ENCODE measurements at regions not wholly inside any gene's neighbourhood (a gene's known extent, or its start where the extent isn't known, plus 50 kb on each side); places are given as distances from the start of the nearest gene placed in this dataset.

DNA sequence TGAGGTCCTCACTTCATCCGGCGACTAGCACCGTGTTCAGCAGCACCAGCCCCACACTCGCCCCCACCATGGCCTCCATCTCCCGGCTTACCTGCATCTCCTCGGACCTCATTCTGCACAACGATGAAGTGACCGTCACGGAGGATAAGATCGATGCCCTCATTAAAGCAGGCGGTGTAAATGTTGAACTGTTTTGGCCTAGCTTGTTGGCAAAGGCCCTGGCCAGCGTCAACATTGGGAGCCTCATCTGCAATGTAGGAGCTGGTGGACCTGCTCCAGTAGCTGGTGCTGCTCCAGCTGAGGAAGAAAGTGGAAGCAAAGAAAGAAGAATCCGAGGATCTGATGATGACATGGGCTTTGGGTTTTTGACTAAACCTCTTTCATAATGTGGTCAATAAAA lies 70.5 kb upstream of the MYCN start:
- no peak for ATAC-seq
- TF ChIP-seq PPARA (CRISPR knock-in tag; IDR thresholded peaks at IDR 0.05; ENCODE audit: borderline replicate concordance) = no peak
- no peak for TF ChIP-seq POU6F1 (CRISPR knock-in tag; IDR thresholded peaks at IDR 0.05; ENCODE audit: borderline replicate concordance, low read depth)
- no peak for TF ChIP-seq ARNTL (CRISPR knock-in tag; IDR thresholded peaks at IDR 0.05; ENCODE audit: borderline replicate concordance, low read depth)
- TF ChIP-seq GLIS3 (CRISPR knock-in tag; IDR thresholded peaks at IDR 0.05) = no peak
- no peak for TF ChIP-seq BACH2 (CRISPR knock-in tag; IDR thresholded peaks at IDR 0.05; ENCODE audit: borderline replicate concordance)
- TF ChIP-seq, protein P1, sequence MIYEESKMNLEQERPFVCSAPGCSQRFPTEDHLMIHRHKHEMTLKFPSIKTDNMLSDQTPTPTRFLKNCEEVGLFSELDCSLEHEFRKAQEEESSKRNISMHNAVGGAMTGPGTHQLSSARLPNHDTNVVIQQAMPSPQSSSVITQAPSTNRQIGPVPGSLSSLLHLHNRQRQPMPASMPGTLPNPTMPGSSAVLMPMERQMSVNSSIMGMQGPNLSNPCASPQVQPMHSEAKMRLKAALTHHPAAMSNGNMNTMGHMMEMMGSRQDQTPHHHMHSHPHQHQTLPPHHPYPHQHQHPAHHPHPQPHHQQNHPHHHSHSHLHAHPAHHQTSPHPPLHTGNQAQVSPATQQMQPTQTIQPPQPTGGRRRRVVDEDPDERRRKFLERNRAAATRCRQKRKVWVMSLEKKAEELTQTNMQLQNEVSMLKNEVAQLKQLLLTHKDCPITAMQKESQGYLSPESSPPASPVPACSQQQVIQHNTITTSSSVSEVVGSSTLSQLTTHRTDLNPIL (CRISPR knock-in tag; IDR thresholded peaks at IDR 0.05; ENCODE audit: low read depth) = no peak
- TF ChIP-seq CSRNP3 (CRISPR knock-in tag; IDR thresholded peaks at IDR 0.05) = no peak
- TF ChIP-seq ZNF8 (CRISPR knock-in tag; IDR thresholded peaks at IDR 0.05) = no peak
- TF ChIP-seq, protein P2, sequence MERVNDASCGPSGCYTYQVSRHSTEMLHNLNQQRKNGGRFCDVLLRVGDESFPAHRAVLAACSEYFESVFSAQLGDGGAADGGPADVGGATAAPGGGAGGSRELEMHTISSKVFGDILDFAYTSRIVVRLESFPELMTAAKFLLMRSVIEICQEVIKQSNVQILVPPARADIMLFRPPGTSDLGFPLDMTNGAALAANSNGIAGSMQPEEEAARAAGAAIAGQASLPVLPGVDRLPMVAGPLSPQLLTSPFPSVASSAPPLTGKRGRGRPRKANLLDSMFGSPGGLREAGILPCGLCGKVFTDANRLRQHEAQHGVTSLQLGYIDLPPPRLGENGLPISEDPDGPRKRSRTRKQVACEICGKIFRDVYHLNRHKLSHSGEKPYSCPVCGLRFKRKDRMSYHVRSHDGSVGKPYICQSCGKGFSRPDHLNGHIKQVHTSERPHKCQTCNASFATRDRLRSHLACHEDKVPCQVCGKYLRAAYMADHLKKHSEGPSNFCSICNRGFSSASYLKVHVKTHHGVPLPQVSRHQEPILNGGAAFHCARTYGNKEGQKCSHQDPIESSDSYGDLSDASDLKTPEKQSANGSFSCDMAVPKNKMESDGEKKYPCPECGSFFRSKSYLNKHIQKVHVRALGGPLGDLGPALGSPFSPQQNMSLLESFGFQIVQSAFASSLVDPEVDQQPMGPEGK (CRISPR knock-in tag; IDR thresholded peaks at IDR 0.05; ENCODE audit: borderline replicate concordance) = no peak
- TF ChIP-seq OSR1 (CRISPR knock-in tag; IDR thresholded peaks at IDR 0.05) = no peak
- TF ChIP-seq ZNF70 (CRISPR knock-in tag; IDR thresholded peaks at IDR 0.05) = no peak
- TF ChIP-seq CSDC2 (CRISPR knock-in tag; IDR thresholded peaks at IDR 0.05) = no peak
- no peak for TF ChIP-seq TCF4 (CRISPR knock-in tag; IDR thresholded peaks at IDR 0.05; ENCODE audit: borderline replicate concordance)
- no peak for TF ChIP-seq ZFP3 (CRISPR knock-in tag; IDR thresholded peaks at IDR 0.05)
- TF ChIP-seq TOX (CRISPR knock-in tag; IDR thresholded peaks at IDR 0.05; ENCODE audit: borderline replicate concordance) = no peak
- TF ChIP-seq ESRRG (CRISPR knock-in tag; IDR thresholded peaks at IDR 0.05) = no peak

DNA sequence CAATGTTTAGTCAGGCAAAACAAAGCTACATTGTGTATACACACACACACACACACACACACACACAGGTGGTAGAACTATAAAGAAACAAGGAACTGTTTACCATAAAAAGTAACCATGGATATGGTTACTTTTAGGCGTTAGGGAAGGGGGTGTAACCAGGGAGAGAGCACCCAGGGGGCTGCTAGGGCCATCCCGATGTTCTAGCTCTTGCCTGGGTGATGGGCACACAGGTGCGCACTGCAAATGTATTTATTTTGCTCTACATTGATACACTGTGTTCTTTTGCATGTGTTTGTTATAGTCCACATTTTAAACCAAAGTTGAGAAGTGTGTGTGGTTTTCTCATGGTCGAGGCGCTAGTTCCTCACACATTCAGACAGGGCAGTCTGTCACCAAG lies 69.8 kb upstream of the MYCN start:
- no peak for ATAC-seq
- no peak for TF ChIP-seq ZNF8 (CRISPR knock-in tag; IDR thresholded peaks at IDR 0.05)
- TF ChIP-seq RARB (CRISPR knock-in tag; IDR thresholded peaks at IDR 0.05) = no peak
- TF ChIP-seq, protein P2 (CRISPR knock-in tag; IDR thresholded peaks at IDR 0.05; ENCODE audit: borderline replicate concordance) = no peak
- no peak for TF ChIP-seq ARNTL (CRISPR knock-in tag; IDR thresholded peaks at IDR 0.05; ENCODE audit: borderline replicate concordance, low read depth)
- TF ChIP-seq TCF4 (CRISPR knock-in tag; IDR thresholded peaks at IDR 0.05; ENCODE audit: borderline replicate concordance) = no peak
- no peak for TF ChIP-seq TOX (CRISPR knock-in tag; IDR thresholded peaks at IDR 0.05; ENCODE audit: borderline replicate concordance)

DNA sequence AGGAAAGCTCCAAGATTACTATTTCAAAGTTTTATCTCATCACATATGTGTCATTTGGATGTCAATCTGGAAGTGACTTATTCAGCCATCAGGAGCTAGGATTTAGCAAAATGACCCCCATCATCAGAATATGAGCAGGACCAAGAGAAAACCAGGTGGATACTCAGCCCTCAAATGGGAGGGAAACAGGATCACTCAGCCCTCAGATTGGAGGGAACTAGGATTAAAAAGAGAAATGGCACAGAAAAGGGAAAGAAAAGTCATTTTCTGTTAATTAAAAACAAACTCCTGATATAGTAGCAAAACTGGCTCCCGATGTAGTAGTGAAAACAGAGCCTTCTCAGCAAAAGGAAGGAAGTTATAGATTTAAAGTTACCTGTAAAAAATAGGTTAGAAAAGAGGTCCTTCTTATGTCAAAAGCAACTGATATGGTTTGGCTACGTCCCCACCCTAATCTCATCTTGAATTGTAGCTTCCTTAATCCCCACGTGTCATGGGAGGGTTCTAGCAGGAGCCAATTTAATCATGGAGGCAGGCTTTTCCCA lies 69.0 kb upstream of the MYCN start:
- TF ChIP-seq ZNF8 (CRISPR knock-in tag; IDR thresholded peaks at IDR 0.05) (no peak), ZFP30 (CRISPR knock-in tag; IDR thresholded peaks at IDR 0.05) (no peak), ISL1 (CRISPR knock-in tag; IDR thresholded peaks at IDR 0.05) (no peak), GLIS3 (CRISPR knock-in tag; IDR thresholded peaks at IDR 0.05) (no peak), RARB (CRISPR knock-in tag; IDR thresholded peaks at IDR 0.05) (no peak), SNAI2 (CRISPR knock-in tag; IDR thresholded peaks at IDR 0.05) (no peak)
- TF ChIP-seq, protein P2 (CRISPR knock-in tag; IDR thresholded peaks at IDR 0.05; ENCODE audit: borderline replicate concordance) = no peak
- ATAC-seq = no peak
